ENCODE measurements at regions not wholly inside any gene's neighbourhood (a gene's known extent, or its start where the extent isn't known, plus 50 kb on each side); places are given as distances from the start of the nearest gene placed in this dataset.

DNA sequence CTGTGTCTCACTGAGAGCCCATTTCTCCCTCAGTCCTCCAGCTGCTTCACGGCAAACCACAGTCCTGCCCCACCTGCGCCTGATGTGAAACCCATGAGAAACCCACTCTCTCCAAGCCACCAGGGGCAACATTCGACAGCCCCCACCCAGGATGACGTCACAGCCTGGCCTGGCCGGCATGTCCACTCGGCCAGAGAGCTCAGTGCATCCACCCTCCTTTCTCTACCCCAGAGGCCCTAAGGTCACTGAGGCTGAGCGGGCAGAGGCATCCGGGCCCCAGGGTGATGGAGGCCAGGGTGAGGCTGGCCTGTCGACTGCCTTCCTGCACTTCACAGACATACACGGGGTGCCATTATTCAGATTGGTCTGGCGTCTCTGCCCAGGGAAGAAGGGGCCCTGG is 402.7 kb upstream of the MYT1L start:
- Histone ChIP-seq H3K36me3 (ENCODE audit: low read length) (no peaks in the 10 kb centered on the region), H4K20me1 (ENCODE audit: low read depth, low read length) (no peaks in the 10 kb centered on the region), H3K4me2 (ENCODE audit: low read depth, low read length, poor library complexity, severe bottlenecking) (no peak overlapping the region), H3K4me3 (ENCODE audit: insufficient read depth, low read length, poor library complexity, severe bottlenecking) (no peak overlapping the region), H3K27me3 (ENCODE audit: low read length) (no peaks in the 10 kb centered on the region), H3K79me2 (ENCODE audit: insufficient read depth, low read length) (no peaks in the 10 kb centered on the region), H2AFZ (ENCODE audit: low read depth, low read length, severe bottlenecking) (no peak overlapping the region), H3F3A (ENCODE audit: insufficient read depth) (no peaks in the 10 kb centered on the region), H3K9ac (ENCODE audit: low read length) (no peak overlapping the region), H3K9me3 (ENCODE audit: insufficient read depth, low read length) (no peaks in the 10 kb centered on the region), H3K27ac (ENCODE audit: low read depth, low read length) (no peak overlapping the region), H3K9me2 (replicated peaks; ENCODE audit: insufficient read depth, low read length) (no peaks in the 10 kb centered on the region)
- no peak for TF ChIP-seq EZH2phosphoT487 (conservative IDR thresholded peaks at IDR 0.05; ENCODE audit: low read length)
- TF ChIP-seq, protein P1, sequence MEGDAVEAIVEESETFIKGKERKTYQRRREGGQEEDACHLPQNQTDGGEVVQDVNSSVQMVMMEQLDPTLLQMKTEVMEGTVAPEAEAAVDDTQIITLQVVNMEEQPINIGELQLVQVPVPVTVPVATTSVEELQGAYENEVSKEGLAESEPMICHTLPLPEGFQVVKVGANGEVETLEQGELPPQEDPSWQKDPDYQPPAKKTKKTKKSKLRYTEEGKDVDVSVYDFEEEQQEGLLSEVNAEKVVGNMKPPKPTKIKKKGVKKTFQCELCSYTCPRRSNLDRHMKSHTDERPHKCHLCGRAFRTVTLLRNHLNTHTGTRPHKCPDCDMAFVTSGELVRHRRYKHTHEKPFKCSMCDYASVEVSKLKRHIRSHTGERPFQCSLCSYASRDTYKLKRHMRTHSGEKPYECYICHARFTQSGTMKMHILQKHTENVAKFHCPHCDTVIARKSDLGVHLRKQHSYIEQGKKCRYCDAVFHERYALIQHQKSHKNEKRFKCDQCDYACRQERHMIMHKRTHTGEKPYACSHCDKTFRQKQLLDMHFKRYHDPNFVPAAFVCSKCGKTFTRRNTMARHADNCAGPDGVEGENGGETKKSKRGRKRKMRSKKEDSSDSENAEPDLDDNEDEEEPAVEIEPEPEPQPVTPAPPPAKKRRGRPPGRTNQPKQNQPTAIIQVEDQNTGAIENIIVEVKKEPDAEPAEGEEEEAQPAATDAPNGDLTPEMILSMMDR (IDR thresholded peaks at IDR 0.05; ENCODE audit: insufficient read depth, low read length, poor library complexity, severe bottlenecking) = no peak

DNA sequence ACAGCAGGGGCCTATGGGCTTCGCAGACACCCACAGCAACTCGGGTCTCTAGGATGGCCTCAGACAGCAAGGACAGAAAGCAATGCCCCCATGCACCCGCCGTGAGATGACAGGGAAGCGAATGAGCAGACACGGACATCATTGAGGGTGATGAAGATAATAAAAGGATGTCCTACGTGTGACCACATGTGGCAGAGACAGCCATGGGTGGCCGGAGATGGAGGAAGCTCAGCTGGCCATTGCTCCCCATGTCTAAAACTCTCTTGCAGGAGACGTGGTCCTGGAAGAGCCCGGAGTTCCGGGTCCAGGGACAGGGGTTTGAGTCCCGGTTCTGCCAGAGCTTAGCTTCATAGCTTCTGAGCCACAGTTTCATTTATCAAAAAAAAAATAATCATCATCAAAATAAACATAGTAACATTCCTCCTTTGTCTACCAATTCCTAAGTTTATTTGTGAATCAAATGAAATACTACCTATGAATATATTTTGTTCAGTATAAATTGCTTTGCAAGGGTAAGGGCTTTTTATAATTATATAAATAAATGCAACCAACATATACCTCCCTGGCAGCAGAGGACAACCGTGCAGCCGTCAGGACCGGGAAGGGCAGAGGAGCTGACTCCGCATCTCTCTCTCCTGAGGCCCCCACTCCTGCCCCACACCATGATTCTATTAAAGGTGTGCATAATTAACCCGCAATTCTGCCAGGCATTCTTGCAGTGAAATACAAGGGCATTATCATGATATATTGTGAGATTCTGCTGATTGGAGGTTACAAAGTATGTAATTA is 401.4 kb upstream of the MYT1L start:
- Histone ChIP-seq H2AFZ (ENCODE audit: low read depth, low read length, severe bottlenecking) (no peak overlapping the region), H3K27ac (ENCODE audit: low read depth, low read length) (no peak overlapping the region), H3K4me2 (ENCODE audit: low read depth, low read length, poor library complexity, severe bottlenecking) (no peak overlapping the region), H3K36me3 (ENCODE audit: low read length) (no peaks in the 10 kb centered on the region), H3K79me2 (ENCODE audit: insufficient read depth, low read length) (no peaks in the 10 kb centered on the region), H3K9me2 (replicated peaks; ENCODE audit: insufficient read depth, low read length) (no peaks in the 10 kb centered on the region), H3K9me3 (ENCODE audit: insufficient read depth, low read length) (no peaks in the 10 kb centered on the region), H4K20me1 (ENCODE audit: low read depth, low read length) (no peaks in the 10 kb centered on the region), H3K4me3 (ENCODE audit: insufficient read depth, low read length, poor library complexity, severe bottlenecking) (no peak overlapping the region), H3K9ac (ENCODE audit: low read length) (no peak overlapping the region), H3K27me3 (ENCODE audit: low read length) (no peaks in the 10 kb centered on the region), H3F3A (ENCODE audit: insufficient read depth) (no peaks in the 10 kb centered on the region)
- TF ChIP-seq EZH2phosphoT487 (conservative IDR thresholded peaks at IDR 0.05; ENCODE audit: low read length) = no peak
- TF ChIP-seq, protein P1 (IDR thresholded peaks at IDR 0.05; ENCODE audit: insufficient read depth, low read length, poor library complexity, severe bottlenecking) = no peak

DNA sequence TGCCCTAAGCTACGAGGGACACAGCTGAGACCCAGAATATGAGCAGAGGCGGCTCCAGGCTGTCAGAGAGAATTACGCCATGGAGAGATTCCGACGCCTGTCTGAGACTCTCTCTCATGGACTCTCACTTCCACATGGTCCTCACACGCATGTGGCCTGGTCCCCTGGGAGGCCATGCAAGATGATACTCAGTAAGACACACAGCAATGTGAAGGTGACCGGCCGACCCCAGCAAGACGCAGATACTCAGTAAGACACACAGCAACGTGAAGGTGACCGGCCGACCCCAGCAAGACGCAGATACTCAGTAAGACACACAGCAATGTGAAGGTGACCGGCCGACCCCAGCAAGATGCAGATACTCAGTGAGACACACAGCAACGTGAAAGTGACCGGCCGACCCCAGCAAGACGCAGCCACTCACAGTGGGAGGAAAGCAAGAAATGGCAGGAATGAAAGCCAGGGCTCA is 400.8 kb upstream of the MYT1L start:
- Histone ChIP-seq H3K4me2 (ENCODE audit: low read depth, low read length, poor library complexity, severe bottlenecking) (no peak overlapping the region), H3K9me3 (ENCODE audit: insufficient read depth, low read length) (no peaks in the 10 kb centered on the region), H3K4me3 (ENCODE audit: insufficient read depth, low read length, poor library complexity, severe bottlenecking) (no peak overlapping the region), H3K9ac (ENCODE audit: low read length) (no peak overlapping the region), H3K27me3 (ENCODE audit: low read length) (no peaks in the 10 kb centered on the region), H4K20me1 (ENCODE audit: low read depth, low read length) (no peaks in the 10 kb centered on the region), H3K27ac (ENCODE audit: low read depth, low read length) (no peak overlapping the region), H3K9me2 (replicated peaks; ENCODE audit: insufficient read depth, low read length) (no peaks in the 10 kb centered on the region), H3K36me3 (ENCODE audit: low read length) (no peaks in the 10 kb centered on the region), H3F3A (ENCODE audit: insufficient read depth) (no peaks in the 10 kb centered on the region), H2AFZ (ENCODE audit: low read depth, low read length, severe bottlenecking) (no peak overlapping the region), H3K79me2 (ENCODE audit: insufficient read depth, low read length) (no peaks in the 10 kb centered on the region)
- no peak for TF ChIP-seq EZH2phosphoT487 (conservative IDR thresholded peaks at IDR 0.05; ENCODE audit: low read length)
- TF ChIP-seq, protein P1 (IDR thresholded peaks at IDR 0.05; ENCODE audit: insufficient read depth, low read length, poor library complexity, severe bottlenecking) = no peak

Data from SU-DHL-6 (cell line).